GM21825 (cell line): ENCODE measurements at regions not wholly inside any gene's neighbourhood (a gene's known extent, or its start where the extent isn't known, plus 50 kb on each side); places are given as distances from the start of the nearest gene placed in this dataset.
"Not testable (repeated sequence)": the region's sequence is repeated elsewhere in the genome, so short reads cannot be mapped to it uniquely, and the experiment has no call there.

Experiments
- ATAC-seq: cut with Tn5 transposase; IDR thresholded peaks from one replicate; pipeline ENCODE4 v1.9.1; 2021; ENCODE audit warnings: mild to moderate bottlenecking, moderate library complexity; ENCODE audit not compliant: unreplicated experiment

DNA sequence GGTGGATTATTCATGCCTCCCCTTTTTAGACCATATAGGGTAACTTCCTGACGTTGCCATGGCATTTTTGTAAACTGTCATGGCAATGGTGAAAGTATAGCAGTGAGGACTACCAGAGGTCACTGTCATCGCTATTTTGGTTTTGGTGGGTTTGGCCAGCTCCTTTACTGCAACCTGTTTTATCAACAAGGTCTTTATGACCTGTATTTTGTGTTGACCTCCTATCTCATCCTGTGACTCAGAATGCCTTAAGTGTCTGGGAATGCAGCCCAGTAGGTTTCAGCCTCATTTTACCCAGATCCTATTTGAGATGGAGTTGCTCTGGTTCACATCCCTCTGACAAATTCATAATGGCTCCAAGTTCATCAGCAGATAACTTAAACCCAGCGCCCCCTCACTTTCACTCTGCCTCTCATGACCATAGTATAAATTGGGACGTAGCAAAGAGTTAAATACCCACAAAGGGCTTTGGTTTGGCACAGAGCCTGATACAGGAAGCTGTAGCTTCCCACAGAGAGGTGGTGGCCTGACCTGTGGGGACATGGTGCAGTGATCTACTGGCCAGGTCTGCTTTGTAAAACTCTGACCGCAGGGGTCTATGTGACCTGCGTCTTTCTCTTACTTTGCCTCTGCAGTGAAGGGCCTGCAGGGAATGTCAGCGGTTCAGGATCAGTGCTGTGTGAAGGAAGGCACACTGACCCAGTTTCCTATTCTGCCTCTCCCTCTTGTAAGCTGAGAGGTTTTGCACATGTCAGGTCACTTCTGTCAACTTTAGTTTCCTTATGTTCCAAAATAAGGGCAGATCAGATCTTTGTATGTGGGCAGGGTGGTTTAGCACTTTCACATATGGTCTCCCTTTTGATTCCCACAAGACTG lies 78.1 kb upstream of the ZNF644 start:
- no peak for ATAC-seq

DNA sequence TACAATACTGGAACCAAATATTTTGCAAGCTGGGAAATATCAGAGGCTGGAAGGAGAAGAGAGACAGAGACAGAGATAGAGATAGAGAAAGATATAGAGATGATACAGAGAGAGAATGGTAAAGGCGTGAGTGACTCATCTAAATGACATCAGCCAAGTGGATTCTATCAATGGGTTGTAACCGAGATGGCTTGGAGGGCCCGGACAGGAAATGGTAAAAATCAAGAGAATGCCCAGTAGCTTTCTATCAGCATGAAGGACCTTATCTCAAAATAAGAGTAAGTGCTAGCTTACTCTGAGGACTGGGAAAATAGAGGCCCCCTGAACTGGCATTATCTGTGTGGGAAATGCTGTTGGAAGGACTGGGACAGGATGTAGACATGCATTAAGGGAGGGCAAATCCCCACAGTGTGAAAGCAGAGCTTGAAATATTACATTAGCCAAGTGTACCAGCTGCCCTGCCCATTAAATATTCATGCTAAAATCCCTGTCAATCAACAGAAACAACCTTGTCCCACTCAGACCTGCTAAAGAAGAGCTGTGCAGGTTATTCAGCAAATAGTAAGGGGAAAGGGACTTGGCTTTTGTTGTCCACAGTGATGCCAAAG lies 76.6 kb upstream of the ZNF644 start:
- ATAC-seq = no peak

DNA sequence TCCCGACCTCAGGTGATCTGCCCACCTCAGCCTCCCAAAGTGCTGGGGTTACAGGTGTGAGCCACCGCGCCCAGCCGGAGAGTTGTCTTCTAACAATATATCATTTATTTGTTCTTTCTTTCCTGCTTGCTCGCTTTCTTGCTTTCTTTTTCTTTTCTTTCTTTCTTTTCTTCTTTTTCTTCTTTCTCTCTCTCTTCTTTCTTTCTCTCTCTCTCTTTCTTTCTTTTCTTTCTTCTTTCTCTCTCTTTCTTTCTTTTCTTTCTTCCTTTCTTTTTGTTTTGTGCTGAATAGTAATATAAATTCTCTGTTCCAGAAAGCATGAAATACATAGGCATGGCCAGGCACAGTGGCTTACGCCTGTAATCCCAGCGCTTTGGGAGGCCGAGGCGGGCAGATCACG lies 73.5 kb upstream of the ZNF644 start:
- ATAC-seq = not testable (repeated sequence)

DNA sequence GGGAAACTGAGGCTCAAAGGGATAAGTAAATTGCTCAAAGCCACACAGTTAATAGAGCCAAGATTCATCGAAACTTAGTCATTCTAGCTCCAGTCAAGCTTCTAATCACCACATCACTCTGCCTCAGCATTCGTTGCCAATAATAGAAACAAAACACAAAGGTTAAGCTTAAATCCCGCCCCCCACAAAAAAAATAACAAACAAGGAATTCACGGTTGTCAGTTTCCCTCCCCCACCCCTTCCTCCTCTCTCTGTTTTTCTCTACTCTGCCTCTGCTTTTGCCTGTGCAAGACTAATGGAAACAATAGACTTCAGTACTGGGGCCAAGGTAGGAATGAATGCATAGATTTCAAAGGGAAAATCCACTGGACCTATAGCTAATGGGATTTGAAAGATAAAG lies 70.7 kb upstream of the ZNF644 start:
- ATAC-seq = no peak

DNA sequence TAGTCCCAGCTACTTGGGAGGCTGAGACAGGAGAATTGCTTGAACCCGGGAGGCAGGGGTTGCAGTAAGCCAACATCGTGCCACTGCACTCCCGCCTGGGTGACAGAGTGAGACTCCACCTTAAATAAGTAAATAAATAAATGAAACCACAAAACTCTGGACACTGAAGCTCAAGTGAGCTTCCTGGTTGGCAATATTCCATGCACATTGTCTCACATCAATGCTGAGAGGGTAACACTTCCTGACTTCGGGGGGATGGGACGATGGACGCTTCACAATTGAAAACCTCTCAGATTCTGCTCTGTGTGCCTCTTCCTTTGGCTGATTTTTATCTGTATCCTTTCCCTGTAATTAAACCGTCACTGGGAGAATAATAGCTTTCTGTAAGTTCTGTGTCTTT lies 70.0 kb upstream of the ZNF644 start:
- no peak for ATAC-seq

- no peak for ATAC-seq
These were observed 58.8 kb upstream of the ZNF644 start for GRCh38 chr1:91080650-91081049.

GRCh38 chr1:91078859-91079258 lies 57.0 kb upstream of the ZNF644 start:
- ATAC-seq = no peak

DNA sequence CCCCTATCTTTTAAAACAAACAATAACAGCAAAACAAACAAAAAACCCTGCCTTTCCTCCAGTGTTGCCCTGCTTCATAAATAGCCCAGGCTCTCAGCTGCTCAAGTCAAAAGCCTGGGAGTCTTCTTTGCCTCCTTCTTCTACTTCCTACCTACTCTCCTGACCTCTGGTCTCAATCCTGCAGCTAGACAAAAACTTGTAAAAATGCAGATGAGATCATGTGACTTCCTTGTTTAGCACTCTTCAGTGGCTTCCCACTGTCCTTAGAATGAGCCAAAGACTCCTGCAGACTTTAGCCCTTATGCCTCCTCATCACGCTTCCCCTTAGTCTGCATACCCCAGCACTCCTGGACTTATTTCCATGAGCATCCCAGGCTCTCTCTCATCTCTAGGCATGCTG lies 55.0 kb upstream of the ZNF644 start:
- no peak for ATAC-seq

DNA sequence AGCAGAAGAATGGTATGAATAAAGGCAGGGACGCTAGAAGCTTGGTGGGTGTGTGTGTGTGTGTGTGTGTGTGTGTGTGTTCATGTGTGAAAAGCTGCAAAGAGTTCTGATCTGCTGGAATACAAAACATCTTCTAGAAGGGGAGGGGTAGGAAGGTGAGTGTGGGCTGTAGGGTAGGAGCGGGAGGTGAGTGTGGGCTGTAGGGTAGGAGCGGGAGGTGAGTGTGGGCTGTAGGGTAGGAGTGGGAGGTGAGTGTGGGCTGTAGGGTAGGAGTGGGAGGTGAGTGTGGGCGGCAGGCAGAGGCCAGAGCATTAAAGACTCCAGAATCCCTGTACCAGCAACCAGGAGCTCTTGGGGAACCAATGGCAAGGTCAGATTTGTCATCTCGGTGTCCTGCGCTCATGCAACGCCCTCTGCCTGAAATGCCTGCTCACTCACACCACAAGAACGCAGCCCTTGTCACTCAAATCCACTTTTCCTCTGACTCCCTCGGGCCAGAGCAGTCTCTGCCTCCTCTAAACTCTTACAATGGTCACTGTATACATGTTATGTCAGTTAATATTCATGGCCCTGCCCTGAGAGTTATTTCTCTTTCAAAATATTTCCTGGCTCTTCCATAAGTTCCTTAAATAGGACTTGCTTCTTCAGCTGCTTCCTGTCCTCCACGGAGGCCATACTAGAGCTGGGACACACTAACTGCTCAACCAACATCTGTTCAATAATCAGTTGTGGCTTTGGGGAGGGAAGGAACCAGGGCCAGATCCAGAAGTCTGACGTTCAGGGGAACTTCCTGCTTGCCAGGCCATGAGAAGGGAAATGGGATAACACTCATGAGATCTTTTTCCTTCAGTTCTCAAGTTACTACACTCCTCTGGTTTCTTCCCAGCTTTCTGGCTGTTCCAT lies 53.6 kb upstream of the ZNF644 start:
- ATAC-seq = no peak

DNA sequence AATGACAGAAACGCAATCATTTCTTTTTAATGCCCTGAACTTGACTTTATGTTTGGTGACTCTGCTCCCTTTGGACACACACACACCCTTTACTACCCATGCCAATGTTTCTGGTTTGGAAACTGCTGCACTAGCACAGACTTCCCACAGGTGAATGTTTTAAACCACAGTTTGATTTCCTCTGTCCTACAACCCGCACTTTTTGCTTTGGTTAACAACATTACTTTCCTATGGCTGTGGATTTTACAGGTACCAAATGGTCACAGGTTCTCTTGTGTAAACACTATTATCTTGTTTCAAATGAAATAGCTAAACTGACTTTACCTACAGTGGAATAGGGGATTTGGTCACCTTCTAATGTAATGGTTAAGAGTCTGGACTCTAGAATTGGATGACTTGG lies 51.5 kb upstream of the ZNF644 start:
- ATAC-seq = no peak

- ATAC-seq = no peak
These were observed 50.0 kb upstream of the ZNF644 start for GRCh38 chr1:91071838-91072237.
